ENCODE measurements at regions not wholly inside any gene's neighbourhood (a gene's known extent, or its start where the extent isn't known, plus 50 kb on each side); places are given as distances from the start of the nearest gene placed in this dataset.

DNA sequence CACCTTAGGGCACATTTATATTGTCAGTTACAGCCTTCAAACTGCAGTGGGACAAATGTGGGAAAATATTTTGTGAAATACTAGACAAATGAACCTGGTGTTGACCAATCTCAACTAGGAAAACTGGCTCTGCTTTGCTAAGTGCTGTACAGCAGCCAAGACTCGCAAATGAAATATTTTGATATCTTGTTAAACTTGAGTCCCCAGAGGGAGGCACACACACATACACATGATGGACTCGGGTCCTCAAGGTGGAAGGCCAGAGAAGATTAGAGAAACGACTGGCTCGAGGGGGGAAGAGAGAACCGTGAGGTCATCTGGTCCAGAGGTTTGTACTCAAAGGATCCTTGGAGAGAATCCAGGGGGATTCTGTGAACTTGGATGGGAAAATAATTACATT is 67.3 kb upstream of the JAG1 start:
- Histone ChIP-seq H3K79me1 (ENCODE audit: low read depth, low read length) (no peaks in the 10 kb centered on the region), H3K27ac (ENCODE audit: low read depth, low read length) (no peak overlapping the region), H3K56ac (replicated peaks; ENCODE audit: insufficient read length, low read depth, low read length) (no peak overlapping the region), H3K9ac (replicated peaks in 1 of 4; ENCODE audit: extremely low read depth in 1 of 4, low read depth in 3 of 4, low read length in 3 of 4) (no peak overlapping the region), H2BK120ac (replicated peaks; ENCODE audit: low read depth, low read length) (no peak overlapping the region), H3K79me2 (ENCODE audit: control insufficient read depth in 1 of 2, insufficient read depth in 2 of 2, low read length in 2 of 2) (no peaks in the 10 kb centered on the region), H2BK20ac (ENCODE audit: low read length) (no peak overlapping the region), H2AK5ac (ENCODE audit: low read depth, low read length) (no peak overlapping the region), H3K23me2 (ENCODE audit: low read depth, low read length) (no peaks in the 10 kb centered on the region), H4K91ac (replicated peaks; ENCODE audit: insufficient read length, low read length) (no peak overlapping the region), H3K4ac (replicated peaks; ENCODE audit: insufficient read length, low read depth, low read length) (no peak overlapping the region), H4K5ac (ENCODE audit: insufficient read length, low read depth, low read length) (no peak overlapping the region), H2AFZ (ENCODE audit: low read length) (no peak overlapping the region), H3K36me3 (ENCODE audit: control insufficient read depth in 2 of 4, insufficient read depth in 4 of 4, low read length in 3 of 4) (no peaks in the 10 kb centered on the region), H3K14ac (ENCODE audit: insufficient read length) (no peak overlapping the region), H2BK15ac (ENCODE audit: low read length) (no peak overlapping the region), H3K4me2 (ENCODE audit: insufficient read depth in 1 of 2, low read depth in 2 of 2, low read length in 2 of 2) (no peak overlapping the region), H2BK12ac (ENCODE audit: low read depth, low read length) (no peak overlapping the region), H3K23ac (ENCODE audit: insufficient read length) (no peak overlapping the region), H2BK5ac (ENCODE audit: low read depth, low read length) (no peak overlapping the region), H4K8ac (ENCODE audit: extremely low read depth, insufficient read depth, low read length) (no peak overlapping the region), H3K4me1 (replicated peaks in 1 of 4; ENCODE audit: control insufficient read depth in 3 of 4, insufficient read depth in 4 of 4, low read length in 3 of 4) (no peaks in the 10 kb centered on the region), H4K20me1 (replicated peaks in 1 of 2; ENCODE audit: control insufficient read depth in 1 of 2, insufficient read depth in 2 of 2, low read length in 2 of 2) (no peaks in the 10 kb centered on the region), H3K9me3 (ENCODE audit: insufficient read depth in 2 of 2, low read depth in 1 of 2, low read length in 1 of 2) (no peaks in the 10 kb centered on the region), H3K4me3 (ENCODE audit: extremely low read depth in 1 of 4, insufficient read depth in 2 of 4, low read depth in 3 of 4, low read length in 4 of 4) (no peak overlapping the region), H3K18ac (ENCODE audit: extremely low read depth, low read length) (no peak overlapping the region), H3K27me3 (replicated peaks in 1 of 4; ENCODE audit: control insufficient read depth in 3 of 4, extremely low read depth in 1 of 4, insufficient read depth in 3 of 4, low read length in 3 of 4) (no peaks in the 10 kb centered on the region)
- ChIA-PET POLR2A (ENCODE audit: partially characterized antibody) (no interaction called here), CTCF (ENCODE audit: partially characterized antibody) (interaction anchor here (1.0 to 1.6 kb wide), 2 partner anchors 19 to 45 kb away, joined by 3 to 5 read pairs; no protein-coding TSS in a partner anchor)
- 93% methylated on average over 5 of the region's 5 CpGs; no CpG with 5 or more reads in 1 of the 2 experiments for WGBS, 2 experiments (ENCODE audit: extremely low coverage in 1 of 2, insufficient coverage in 1 of 2, insufficient read length in 1 of 2, insufficient replicate concordance in 2 of 2, low coverage in 1 of 2, low lambda C conversion rate in 2 of 2, missing lambda C conversion rate in 1 of 2)
- no peak for FAIRE-seq
- no peak for DNase-seq (ENCODE audit: low read depth in 1 of 2, low spot score in 2 of 2)
- TF ChIP-seq SAP30 (IDR thresholded peaks at IDR 0.05; ENCODE audit: insufficient read depth, insufficient replicate concordance, low read length) (no peak), NANOG (IDR thresholded peaks at IDR 0.05; ENCODE audit: insufficient read depth, low read depth, low read length, poor library complexity, severe bottlenecking) (no peak), KDM4A (IDR thresholded peaks at IDR 0.05; ENCODE audit: low read depth, low read length, severe bottlenecking) (no peak), RXRA (IDR thresholded peaks at IDR 0.05; ENCODE audit: insufficient read depth, low read depth, low read length) (no peak), BRCA1 (IDR thresholded peaks at IDR 0.05; ENCODE audit: low read depth, low read length) (no peak), KDM5A (IDR thresholded peaks at IDR 0.05; ENCODE audit: low read length) (no peak), TEAD4 (IDR thresholded peaks at IDR 0.05; ENCODE audit: low read depth, low read length) (no peak), ASH2L (IDR thresholded peaks at IDR 0.05; ENCODE audit: low read length) (no peak), GTF2F1 (IDR thresholded peaks at IDR 0.05; ENCODE audit: borderline replicate concordance, low read depth, low read length) (no peak), JUN (IDR thresholded peaks at IDR 0.05; ENCODE audit: low read depth, low read length) (no peak), NRF1 (IDR thresholded peaks at IDR 0.05; ENCODE audit: low read depth, low read length) (no peak), KDM1A (IDR thresholded peaks at IDR 0.05; ENCODE audit: borderline replicate concordance, low read length) (no peak), TBP (IDR thresholded peaks at IDR 0.05; ENCODE audit: low read depth, low read length) (no peak)
- TF ChIP-seq, protein P1, sequence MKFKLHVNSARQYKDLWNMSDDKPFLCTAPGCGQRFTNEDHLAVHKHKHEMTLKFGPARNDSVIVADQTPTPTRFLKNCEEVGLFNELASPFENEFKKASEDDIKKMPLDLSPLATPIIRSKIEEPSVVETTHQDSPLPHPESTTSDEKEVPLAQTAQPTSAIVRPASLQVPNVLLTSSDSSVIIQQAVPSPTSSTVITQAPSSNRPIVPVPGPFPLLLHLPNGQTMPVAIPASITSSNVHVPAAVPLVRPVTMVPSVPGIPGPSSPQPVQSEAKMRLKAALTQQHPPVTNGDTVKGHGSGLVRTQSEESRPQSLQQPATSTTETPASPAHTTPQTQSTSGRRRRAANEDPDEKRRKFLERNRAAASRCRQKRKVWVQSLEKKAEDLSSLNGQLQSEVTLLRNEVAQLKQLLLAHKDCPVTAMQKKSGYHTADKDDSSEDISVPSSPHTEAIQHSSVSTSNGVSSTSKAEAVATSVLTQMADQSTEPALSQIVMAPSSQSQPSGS (IDR thresholded peaks at IDR 0.05; ENCODE audit: low read length) = no peak

Measured in H1 (cell line).